ENCODE measurements at regions not wholly inside any gene's neighbourhood (a gene's known extent, or its start where the extent isn't known, plus 50 kb on each side); places are given as distances from the start of the nearest gene placed in this dataset.

GRCh38 chr13:78770601-78771000 is 111.6 kb upstream of the OBI1 start:
- DNase-seq: no peak

GRCh38 chr13:78768950-78769349 is 110.0 kb upstream of the OBI1 start:
- DNase-seq: no peak

DNA sequence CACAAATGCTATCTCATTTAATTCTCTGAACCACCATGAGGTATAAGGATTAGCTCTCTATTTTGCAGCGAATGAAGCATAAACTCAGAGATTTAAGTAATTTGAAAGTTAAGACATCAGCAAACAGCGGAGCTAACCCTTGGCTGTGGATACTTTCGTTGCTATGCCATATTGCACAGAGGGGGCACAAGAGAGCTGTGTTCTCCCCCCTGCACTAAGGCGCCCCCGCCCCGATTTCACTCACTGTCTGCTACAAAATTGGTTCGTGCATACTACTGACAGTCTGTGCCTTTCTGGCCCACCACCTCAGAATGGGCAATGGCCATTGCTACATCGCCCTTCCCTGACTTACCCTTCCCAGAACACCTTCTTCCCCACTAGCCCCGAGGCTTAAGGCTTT is 105.7 kb upstream of the OBI1 start:
- no peak for DNase-seq

DNA sequence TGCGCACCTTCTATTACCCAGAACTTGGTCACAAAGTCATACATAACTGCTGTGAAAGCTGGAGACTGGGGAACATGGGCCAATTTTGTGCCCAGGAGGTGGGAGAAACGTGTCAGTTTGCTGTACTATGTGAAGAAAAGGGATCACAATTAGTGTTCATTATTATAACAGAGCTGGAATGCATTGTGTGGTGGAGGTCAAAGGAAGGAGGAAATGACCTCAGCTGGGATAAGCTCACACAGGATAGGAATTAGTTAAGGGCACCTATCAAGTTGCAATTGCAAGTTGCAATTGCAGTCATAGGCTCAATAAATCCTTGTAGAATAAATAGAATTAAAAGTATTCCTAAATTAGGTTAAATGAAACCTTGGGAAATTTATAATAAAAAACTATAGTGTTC is 103.9 kb upstream of the OBI1 start:
- no peak for DNase-seq

DNA sequence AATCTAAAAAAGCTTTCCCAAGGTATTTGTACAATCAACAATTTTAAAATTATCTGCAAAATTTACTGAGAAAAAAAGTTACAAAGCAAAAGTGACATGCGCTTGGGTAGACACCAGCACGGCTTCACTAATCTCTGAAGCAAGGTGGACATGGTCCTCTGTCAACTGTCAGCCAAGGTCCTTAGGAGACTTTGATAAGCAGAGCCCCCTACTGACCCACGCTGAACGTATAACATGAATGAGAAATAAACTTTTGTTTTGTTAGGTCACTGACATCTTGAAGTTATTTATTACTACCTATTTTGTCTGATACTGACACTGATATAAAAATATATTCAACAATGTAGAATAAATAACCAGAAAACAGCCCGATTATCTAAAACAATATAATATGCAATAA is 100.7 kb upstream of the OBI1 start:
- DNase-seq: no peak

GRCh38 chr13:78758549-78758948 is 99.6 kb upstream of the OBI1 start:
- DNase-seq: no peak

DNA sequence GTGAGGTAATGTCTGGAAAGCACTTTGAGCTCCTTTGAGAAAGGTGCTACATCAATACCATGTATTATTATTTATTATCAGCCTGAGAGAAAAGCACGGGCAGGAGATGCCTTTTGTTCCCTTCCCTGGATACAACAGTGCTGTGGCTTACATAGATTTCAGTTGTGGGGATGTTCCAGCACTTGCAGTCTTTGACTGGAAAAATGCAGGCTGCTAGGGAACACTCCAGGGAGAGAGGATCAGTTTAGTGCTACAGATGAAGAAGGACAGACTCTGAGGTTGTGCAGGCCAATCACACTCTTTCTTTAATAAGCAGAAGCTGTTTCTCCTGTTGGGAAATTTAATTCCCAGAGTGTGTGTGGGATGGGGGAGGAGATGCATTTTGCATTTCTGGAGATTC is 94.5 kb upstream of the OBI1 start:
- no peak for DNase-seq

- DNase-seq: no peak
These were observed 91.8 kb upstream of the OBI1 start for GRCh38 chr13:78750735-78751134.

- DNase-seq: no peak
These were observed 85.0 kb upstream of the OBI1 start for GRCh38 chr13:78743973-78744372.

GRCh38 chr13:78742659-78743058 is 83.7 kb upstream of the OBI1 start:
- DNase-seq: no peak

DNA sequence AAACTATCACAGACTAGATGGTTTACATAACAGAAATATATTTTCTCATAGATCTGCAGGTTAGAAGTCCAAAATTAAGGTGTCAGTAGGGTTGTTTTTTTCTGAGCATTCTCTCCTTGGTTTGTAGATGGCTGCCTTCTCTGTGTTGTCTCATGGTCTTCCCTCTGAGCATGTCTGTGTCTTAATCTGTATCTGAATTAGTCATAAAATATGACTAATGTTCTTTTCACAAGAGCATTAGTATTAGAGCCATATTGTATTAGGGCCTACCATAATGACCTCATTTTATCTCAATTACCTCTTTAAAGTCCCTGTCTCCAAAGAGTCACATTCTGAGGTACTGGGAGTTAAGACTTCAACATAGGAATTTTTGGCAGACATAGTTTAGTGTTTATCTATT is 77.2 kb upstream of the OBI1 start:
- DNase-seq: no peak

GRCh38 chr13:78732445-78733017 is 73.6 kb upstream of the OBI1 start:
- DNase-seq: no peak

DNA sequence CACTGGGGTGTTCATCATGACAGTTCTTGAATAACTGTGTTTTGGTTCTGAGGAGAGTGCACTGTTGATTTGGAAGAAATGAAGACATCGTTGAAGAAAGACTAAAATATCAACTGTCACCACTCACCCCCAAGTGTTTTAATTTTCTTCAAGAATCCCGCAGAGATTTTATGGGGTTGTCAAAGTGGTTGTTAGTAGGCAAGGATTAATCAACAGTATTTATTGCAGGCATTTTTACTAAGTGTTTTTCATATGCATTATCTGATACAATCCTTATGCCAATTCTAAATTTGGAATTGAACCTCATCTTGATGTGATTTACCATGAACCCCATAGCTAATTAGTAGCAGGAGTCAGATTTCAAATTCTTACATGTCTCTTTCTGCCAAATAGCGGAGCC is 63.7 kb upstream of the OBI1 start:
- no peak for DNase-seq

DNA sequence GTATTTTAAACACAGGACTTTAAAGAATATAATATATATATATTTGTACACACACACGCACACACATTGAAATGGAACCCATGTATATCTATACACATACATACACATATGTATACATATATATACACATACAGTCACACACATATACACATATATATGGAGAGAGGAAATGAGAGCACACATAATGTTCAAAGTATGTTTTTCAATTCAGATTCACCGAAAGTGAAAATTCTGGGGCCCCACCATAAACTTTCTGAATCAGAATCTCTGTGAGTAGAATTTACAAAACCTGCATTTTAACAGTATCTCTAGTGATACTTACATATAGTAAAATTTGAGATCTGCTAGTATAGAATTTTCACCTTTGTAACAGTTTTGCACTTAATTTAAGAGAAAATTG is 60.4 kb upstream of the OBI1 start:
- DNase-seq: no peak

DNA sequence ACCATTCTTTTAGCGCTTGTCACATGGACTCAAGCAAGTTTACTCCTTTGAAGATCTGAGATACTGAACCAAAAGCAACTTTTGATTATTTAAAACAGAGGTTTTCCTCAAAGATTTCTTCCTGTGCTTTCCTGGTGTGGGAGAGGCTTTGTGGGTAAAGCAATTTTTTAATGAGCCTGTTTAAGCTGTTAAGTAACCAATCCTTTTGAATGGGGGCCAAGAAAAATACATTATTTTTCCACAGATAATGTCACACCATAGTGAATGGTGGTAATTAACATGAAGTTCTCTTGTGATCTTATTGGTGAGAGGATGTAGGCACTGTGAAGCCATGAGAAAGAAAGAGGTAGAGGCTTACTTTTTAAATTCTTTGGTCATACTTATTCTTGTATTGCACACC is 55.8 kb upstream of the OBI1 start:
- DNase-seq: no peak

DNA sequence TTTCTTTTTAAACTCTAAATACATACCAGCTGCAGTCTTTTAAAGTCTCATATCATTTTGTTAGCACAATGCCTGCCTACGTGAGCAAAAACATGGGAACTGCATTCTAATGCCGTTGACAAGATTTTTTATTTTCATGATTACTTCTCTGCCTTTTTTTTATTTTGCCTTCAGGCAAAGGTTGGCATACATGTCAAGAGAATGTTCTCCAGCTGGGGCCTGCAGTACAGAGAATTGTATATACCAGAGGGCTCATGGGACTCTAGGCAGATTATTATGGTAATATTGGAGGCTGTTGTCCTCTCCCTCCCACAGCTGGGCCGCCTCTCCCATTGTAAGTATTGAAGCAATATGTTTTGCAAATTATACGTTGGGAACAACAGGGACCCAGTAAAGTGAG is 53.9 kb upstream of the OBI1 start:
- no peak for DNase-seq

GRCh38 chr13:78709028-78709427 is 50.1 kb upstream of the OBI1 start:
- no peak for DNase-seq

Measured in SHP77 treated with DMSO at 0.1 percent for 48 hours (cell line).